ENCODE measurements at regions not wholly inside any gene's neighbourhood (a gene's known extent, or its start where the extent isn't known, plus 50 kb on each side); places are given as distances from the start of the nearest gene placed in this dataset.

DNA sequence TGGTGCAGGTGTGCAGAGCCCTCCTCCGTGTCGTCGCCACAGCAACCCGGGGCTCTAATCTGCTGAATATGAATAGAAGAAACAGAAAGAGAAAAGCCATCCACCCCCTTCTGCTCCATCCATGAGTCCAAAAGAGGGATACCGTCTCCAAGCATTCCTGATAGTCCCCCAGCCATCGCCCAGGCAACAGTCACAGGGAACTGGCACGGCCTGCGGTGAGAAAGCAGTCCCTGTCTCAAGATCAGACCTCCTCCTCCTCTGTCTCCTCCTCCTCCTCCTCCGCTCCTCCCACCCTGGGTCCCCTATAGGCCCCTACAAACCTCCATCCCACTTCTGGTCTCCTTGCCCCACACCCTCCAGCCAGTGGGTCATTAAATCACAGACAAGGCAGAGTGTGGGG lies 308.1 kb upstream of the MPDZ start:
- no peak overlapping the region for H3K27ac ChIP-seq (ENCODE audit: low read depth)
- no peaks in the 10 kb centered on the region for H3K4me1 ChIP-seq (ENCODE audit: insufficient read depth)
- H3K36me3 ChIP-seq (ENCODE audit: insufficient read depth): no peaks in the 10 kb centered on the region
- WGBS: 71% methylated on average over 9 of the region's 9 CpGs
- DNase-seq (ENCODE audit: extremely low spot score): no peak
- no peak overlapping the region for H3K4me3 ChIP-seq (ENCODE audit: low read depth, low read length)

DNA sequence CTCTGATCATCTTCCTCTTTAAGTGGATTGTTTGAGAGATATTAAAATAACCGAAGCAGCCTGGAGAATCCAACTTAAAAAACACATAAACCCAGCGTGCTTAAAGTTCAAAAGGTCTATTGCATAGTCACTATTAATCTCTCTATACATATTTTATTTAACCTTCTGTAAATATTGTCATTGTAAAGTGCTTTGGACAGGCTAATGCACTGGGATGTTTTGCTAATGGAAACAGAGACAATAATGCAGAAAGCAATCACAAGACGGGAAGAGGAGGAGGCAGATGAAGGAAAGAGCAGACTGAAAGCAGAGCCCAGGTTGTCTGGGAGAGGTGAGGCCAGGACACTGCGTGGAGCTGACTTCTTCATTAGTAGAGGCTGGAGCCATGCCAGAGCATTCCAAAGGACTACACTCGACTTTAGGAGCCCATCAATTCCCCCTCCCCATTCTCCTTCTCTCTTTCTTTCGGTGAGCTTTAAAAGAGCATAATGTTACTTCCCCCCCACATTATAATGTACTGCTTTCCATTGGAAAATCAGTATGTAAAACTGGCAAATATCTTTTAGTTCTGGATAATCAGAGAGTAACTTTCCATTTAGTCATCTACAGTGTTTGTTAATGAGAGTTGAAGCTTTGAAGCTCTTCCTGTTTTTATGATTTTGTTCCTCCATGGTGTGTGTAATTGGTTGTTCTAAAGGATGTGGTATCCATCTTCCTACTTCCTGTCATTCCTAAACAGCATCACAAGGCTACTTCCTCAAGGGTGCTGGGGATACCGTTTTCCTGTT lies 307.3 kb upstream of the MPDZ start:
- no peak for DNase-seq (ENCODE audit: extremely low spot score)
- Histone ChIP-seq H3K27ac (ENCODE audit: low read depth) (no peak overlapping the region), H3K4me3 (ENCODE audit: low read depth, low read length) (no peak overlapping the region), H3K4me1 (ENCODE audit: insufficient read depth) (no peaks in the 10 kb centered on the region), H3K36me3 (ENCODE audit: insufficient read depth) (no peaks in the 10 kb centered on the region)
- WGBS: 33% methylated on average over 7 of the region's 7 CpGs

- H3K4me3 ChIP-seq (ENCODE audit: low read depth, low read length): no peak overlapping the region
- DNase-seq (ENCODE audit: extremely low spot score): no peak
- WGBS: 87% methylated on average over 5 of the region's 5 CpGs
- H3K4me1 ChIP-seq (ENCODE audit: insufficient read depth): no peaks in the 10 kb centered on the region
- no peaks in the 10 kb centered on the region for H3K36me3 ChIP-seq (ENCODE audit: insufficient read depth)
- no peak overlapping the region for H3K27ac ChIP-seq (ENCODE audit: low read depth)
Measured at GRCh38 chr9:13580760-13581159, 301.3 kb upstream of the MPDZ start.

DNA sequence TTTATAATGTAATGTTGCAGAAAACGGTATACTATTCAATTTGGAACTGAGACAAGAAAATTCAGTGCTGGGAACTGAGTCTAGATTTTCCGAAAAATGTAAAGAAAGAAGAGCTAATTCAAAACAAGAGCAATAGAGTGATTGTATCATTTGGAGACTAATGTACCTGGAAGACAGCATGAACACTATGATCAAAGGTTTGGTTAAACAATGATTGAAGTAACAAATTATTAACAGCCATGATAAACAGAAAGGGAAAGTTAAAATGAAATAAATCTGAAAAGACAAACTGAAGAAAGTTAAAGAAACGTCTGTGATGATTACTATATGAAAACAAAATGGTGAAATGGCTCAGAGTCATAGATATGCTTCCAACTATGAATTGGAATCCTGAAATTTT lies 300.6 kb upstream of the MPDZ start:
- Histone ChIP-seq H3K4me3 (ENCODE audit: low read depth, low read length) (no peak overlapping the region), H3K4me1 (ENCODE audit: insufficient read depth) (no peaks in the 10 kb centered on the region), H3K27ac (ENCODE audit: low read depth) (no peak overlapping the region), H3K36me3 (ENCODE audit: insufficient read depth) (no peaks in the 10 kb centered on the region)
- WGBS: 81% methylated on average over 3 of the region's 3 CpGs
- DNase-seq (ENCODE audit: extremely low spot score): no peak

GRCh38 chr9:13576101-13576500 lies 296.6 kb upstream of the MPDZ start:
- Histone ChIP-seq H3K36me3 (ENCODE audit: insufficient read depth) (no peaks in the 10 kb centered on the region), H3K4me1 (ENCODE audit: insufficient read depth) (no peaks in the 10 kb centered on the region), H3K27ac (ENCODE audit: low read depth) (no peak overlapping the region), H3K4me3 (ENCODE audit: low read depth, low read length) (no peak overlapping the region)
- DNase-seq (ENCODE audit: extremely low spot score): no peak

- Histone ChIP-seq H3K4me3 (ENCODE audit: low read depth, low read length) (no peak overlapping the region), H3K4me1 (ENCODE audit: insufficient read depth) (no peaks in the 10 kb centered on the region), H3K36me3 (ENCODE audit: insufficient read depth) (no peaks in the 10 kb centered on the region), H3K27ac (ENCODE audit: low read depth) (no peak overlapping the region)
- DNase-seq (ENCODE audit: extremely low spot score): no peak
- 93% methylated on average over 1 of the region's 1 CpG for WGBS
Measured at GRCh38 chr9:13575558-13575957, 296.1 kb upstream of the MPDZ start.

DNA sequence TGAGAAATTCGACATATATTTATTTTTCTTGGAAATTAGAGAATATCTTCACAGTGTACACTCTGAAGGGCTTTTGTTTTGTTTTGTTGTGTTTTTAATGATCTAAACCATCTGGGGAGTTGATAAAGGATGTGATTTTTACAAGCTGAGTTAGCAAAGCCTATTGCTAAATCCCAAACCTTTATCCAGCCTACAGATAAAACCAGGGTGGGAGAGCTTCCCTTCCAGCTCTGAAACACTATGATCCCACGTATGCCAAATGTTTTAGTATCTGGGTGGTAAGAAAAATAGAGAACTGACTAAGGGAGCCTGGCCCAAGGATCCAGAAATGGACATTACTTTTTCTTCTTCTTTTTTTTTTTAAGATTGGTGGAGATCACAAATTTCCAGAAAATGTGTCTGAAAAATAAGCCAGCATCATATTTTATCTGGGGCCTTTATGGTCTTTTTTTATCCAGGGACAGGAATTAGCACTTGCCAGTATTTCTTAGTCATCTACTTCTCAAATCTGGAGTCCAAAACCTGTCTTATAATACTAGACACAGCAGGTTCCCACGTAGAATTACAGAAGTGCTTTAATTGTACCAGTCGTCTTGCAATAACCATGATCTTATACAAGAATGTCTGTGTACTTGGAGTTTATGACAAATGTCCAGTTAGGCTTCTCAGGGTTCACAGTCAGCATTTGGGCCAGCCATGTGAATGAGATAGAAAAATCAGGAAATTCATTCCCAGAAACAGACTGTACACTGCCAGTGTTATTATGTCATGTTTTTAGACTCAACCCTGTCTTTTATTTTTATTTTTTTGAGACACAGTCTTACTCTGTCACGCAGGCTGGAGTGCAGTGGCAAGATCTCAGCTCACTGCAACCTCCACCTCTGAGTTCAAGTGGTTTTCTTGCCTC lies 290.8 kb upstream of the MPDZ start:
- H3K27ac ChIP-seq (ENCODE audit: low read depth): no peak overlapping the region
- H3K36me3 ChIP-seq (ENCODE audit: insufficient read depth): no peaks in the 10 kb centered on the region
- no peaks in the 10 kb centered on the region for H3K4me1 ChIP-seq (ENCODE audit: insufficient read depth)
- H3K4me3 ChIP-seq (ENCODE audit: low read depth, low read length): no peak overlapping the region
- WGBS: 40% methylated on average over 5 of the region's 5 CpGs
- DNase-seq (ENCODE audit: extremely low spot score): no peak

DNA sequence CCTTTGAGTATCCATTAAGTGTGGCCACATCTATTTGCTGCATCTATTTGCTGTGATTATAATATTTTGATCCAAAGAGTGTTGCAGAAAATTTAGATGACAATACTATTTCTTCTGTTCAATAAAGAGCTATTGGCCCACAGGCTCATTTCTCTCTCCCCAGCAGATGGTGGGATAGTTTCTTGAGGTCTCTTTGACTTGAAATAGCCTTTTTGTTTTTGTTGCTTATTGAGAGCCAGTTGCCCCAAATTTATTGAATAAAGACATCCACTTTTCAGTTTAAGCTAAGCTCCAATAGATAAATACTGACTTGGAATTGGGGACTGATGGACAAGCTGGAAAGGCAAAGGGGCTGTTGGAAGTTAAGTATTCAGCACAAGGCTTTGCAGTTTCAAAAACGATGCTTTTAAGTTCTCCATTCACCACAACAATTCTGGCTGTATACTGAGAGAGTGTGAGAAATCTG lies 290.1 kb upstream of the MPDZ start:
- Histone ChIP-seq H3K4me1 (ENCODE audit: insufficient read depth) (no peaks in the 10 kb centered on the region), H3K36me3 (ENCODE audit: insufficient read depth) (no peaks in the 10 kb centered on the region), H3K27ac (ENCODE audit: low read depth) (no peak overlapping the region), H3K4me3 (ENCODE audit: low read depth, low read length) (no peak overlapping the region)
- no peak for DNase-seq (ENCODE audit: extremely low spot score)
- WGBS: 32% methylated on average over 1 of the region's 1 CpG

DNA sequence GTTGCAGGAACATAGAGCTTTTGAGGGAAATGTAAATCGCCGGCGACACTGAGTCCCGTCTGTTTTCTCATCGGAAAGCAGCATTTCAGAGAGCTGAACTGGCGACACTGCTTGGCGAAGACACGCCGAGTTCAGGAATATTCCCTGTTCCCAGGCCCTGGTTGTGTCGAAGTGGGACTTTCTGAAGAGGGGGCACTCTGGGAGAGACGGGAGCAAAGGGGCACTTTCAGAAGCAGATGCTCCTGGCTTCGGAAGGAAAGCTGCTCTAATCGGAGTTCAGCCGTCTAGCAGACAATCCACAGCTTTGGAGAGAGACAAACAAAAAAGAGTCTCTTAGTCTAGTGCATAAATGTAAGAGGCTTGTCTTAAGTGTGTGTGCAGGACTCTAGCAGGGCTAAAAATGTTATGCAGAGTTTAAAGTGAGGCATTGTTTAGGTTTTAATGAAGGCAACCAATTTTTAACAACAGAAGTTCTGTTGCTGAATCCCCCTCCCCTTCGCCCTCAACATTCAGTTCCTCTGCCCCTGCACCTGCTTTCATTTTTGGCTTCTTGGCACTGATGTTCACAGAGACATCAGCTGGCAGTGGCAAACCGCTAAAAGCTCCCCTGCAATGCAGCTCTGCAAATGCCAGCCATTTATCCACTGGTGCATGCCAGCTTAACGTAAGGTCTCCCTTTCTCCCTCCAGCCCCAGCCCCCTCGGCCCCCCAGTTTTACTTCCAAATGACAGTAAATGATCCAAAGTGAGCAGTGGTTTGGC lies 289.5 kb upstream of the MPDZ start:
- Histone ChIP-seq H3K36me3 (ENCODE audit: insufficient read depth) (no peaks in the 10 kb centered on the region), H3K27ac (ENCODE audit: low read depth) (no peak overlapping the region), H3K4me1 (ENCODE audit: insufficient read depth) (no peaks in the 10 kb centered on the region), H3K4me3 (ENCODE audit: low read depth, low read length) (peak overlapping the region; percentile 0)
- 14% methylated on average over 18 of the region's 18 CpGs for WGBS
- no peak for DNase-seq (ENCODE audit: extremely low spot score)

DNA sequence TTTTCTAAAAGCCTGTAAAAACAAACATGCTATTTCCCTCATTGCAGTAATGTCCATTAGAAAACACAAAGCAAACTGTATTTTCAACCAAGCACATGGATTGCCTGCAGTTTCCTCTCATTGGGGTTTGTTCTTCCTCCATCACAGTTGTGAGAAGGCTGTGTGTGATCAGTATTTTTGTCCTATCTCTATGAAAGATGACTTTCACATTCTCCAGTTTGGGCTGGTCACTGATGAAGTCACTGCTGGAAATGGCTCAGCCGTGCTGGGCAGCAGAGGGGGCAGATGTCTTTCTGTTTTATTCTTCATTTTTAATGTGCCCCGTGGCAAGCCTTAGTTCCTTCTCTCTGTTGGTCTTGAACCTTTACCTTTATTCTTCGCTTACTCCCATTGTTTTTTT lies 288.9 kb upstream of the MPDZ start:
- H3K4me3 ChIP-seq (ENCODE audit: low read depth, low read length): peak overlapping the region; percentile 0
- H3K27ac ChIP-seq (ENCODE audit: low read depth): no peak overlapping the region
- no peak for DNase-seq (ENCODE audit: extremely low spot score)
- no peaks in the 10 kb centered on the region for H3K36me3 ChIP-seq (ENCODE audit: insufficient read depth)
- H3K4me1 ChIP-seq (ENCODE audit: insufficient read depth): no peaks in the 10 kb centered on the region
- 17% methylated on average over 3 of the region's 3 CpGs for WGBS

DNA sequence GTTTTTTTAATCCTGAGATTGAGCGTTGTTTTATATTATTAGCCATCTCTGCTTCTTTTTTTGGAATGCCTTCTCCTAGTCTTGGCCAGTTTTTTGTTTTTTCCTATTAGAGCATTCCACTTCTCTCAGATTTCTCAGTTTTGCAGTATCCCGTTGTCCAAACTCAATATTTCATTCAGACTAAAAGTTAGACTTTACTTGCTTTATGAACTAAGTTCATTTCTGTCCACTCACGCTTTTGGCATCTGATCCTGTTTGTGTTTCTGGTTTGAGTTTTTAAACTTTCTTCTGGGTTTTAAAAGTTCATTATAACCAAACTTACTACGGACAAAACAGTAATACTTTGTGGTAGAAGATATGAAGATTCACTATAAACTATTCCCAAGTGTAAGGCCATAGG lies 288.3 kb upstream of the MPDZ start:
- Histone ChIP-seq H3K4me1 (ENCODE audit: insufficient read depth) (no peaks in the 10 kb centered on the region), H3K36me3 (ENCODE audit: insufficient read depth) (no peaks in the 10 kb centered on the region), H3K4me3 (ENCODE audit: low read depth, low read length) (no peak overlapping the region), H3K27ac (ENCODE audit: low read depth) (no peak overlapping the region)
- DNase-seq (ENCODE audit: extremely low spot score): no peak
- WGBS: 35% methylated on average over 4 of the region's 4 CpGs

GRCh38 chr9:13557746-13558145 lies 278.3 kb upstream of the MPDZ start:
- DNase-seq (ENCODE audit: extremely low spot score): no peak
- Histone ChIP-seq H3K36me3 (ENCODE audit: insufficient read depth) (no peaks in the 10 kb centered on the region), H3K27ac (ENCODE audit: low read depth) (no peak overlapping the region), H3K4me3 (ENCODE audit: low read depth, low read length) (no peak overlapping the region), H3K4me1 (ENCODE audit: insufficient read depth) (no peaks in the 10 kb centered on the region)
- 59% methylated on average over 2 of the region's 2 CpGs for WGBS

- Histone ChIP-seq H3K4me3 (ENCODE audit: low read depth, low read length) (no peak overlapping the region), H3K27ac (ENCODE audit: low read depth) (no peak overlapping the region), H3K4me1 (ENCODE audit: insufficient read depth) (no peaks in the 10 kb centered on the region), H3K36me3 (ENCODE audit: insufficient read depth) (no peaks in the 10 kb centered on the region)
- WGBS: 39% methylated on average over 2 of the region's 2 CpGs
- DNase-seq (ENCODE audit: extremely low spot score): no peak
Measured at GRCh38 chr9:13556656-13557055, 277.2 kb upstream of the MPDZ start.
